Heart right ventricle (tissue), 16 donors: ENCODE measurements at regions not wholly inside any gene's neighbourhood (a gene's known extent, or its start where the extent isn't known, plus 50 kb on each side); places are given as distances from the start of the nearest gene placed in this dataset.

Source experiments
- ATAC-seq, 8 donors: fragments of 200-7000 bp; cut with Tn5 transposase; one replicate each; pipeline ENCODE4 v1.9.1; 2020; ENCODE audit warnings: mild to moderate bottlenecking in 8 of 8, moderate library complexity in 8 of 8, moderate number of reproducible peaks in 1 of 8
- DNase-seq, 2 donors: peaks; one replicate each; pipeline ENCODE4 v3.0.0-alpha.2; 2020
- H3K27ac ChIP-seq, 10 donors: fragments of 200-600 bp; sonication (generic) in 2 of 10; one replicate each; pipeline versions ENCODE4 v1.5.0 to v1.8.0; 2020 to 2022; ENCODE audit warnings: mild to moderate bottlenecking in 3 of 10
- H3K27me3 ChIP-seq, 7 donors: fragments of 200-600 bp; one replicate each; pipeline ENCODE4 v1.8.0; 2021 to 2022; ENCODE audit warnings: mild to moderate bottlenecking in 2 of 7
- H3K36me3 ChIP-seq, 9 donors: fragments of 200-600 bp; sonication (generic) in 1 of 9; one replicate each; pipeline versions ENCODE4 v1.5.0 to v1.8.0; 2020 to 2022; ENCODE audit warnings: mild to moderate bottlenecking in 2 of 9
- H3K4me1 ChIP-seq, 9 donors: fragments of 200-600 bp; sonication (generic) in 1 of 9; one replicate each; pipeline versions ENCODE4 v1.5.0 to v1.8.0; 2020 to 2022; ENCODE audit warnings: mild to moderate bottlenecking in 4 of 9
- H3K4me3 ChIP-seq, 10 donors: fragments of 200-600 bp; sonication (generic) in 2 of 10; one replicate each; pipeline versions ENCODE4 v1.5.0 to v1.8.0; 2020 to 2022; ENCODE audit warnings: mild to moderate bottlenecking in 7 of 10, moderate library complexity in 2 of 10
- H3K9me3 ChIP-seq, 11 donors: fragments of 200-600 bp in 10 of 11; sonication (generic) in 2 of 11; one replicate each; pipeline versions ENCODE4 v1.5.0 to v1.8.0; 2013 to 2022; ENCODE audit warnings: mild to moderate bottlenecking in 2 of 11, control low read depth in 1 of 11, moderate library complexity in 1 of 11
- WGBS, 2 donors: extraction: QIAGEN DNeasy Blood & Tissue Kit; methylation state at CpG; one replicate each; pipeline ENCODE4 v1.1.7; 2013; ENCODE audit warnings: inconsistent platforms in 1 of 2; 5-methylcytosine and 5-hydroxymethylcytosine counted together
- intact Hi-C, 10 donors: fragments of 100-400 bp; cut with DNase I; formaldehyde crosslinking; loops; one replicate each; pipeline versions ENCODE4 v1.11.1 to v1.14.2; 2022
- TF ChIP-seq, protein P1 (sequence below), 9 donors: fragments of 200-600 bp; sonication (generic) in 2 of 9; IDR thresholded peaks; one replicate each; pipeline versions ENCODE4 v1.5.0 to v1.8.0; 2021 to 2022; ENCODE audit warnings: antibody characterized with exemption in 9 of 9, mild to moderate bottlenecking in 5 of 9, moderate library complexity in 1 of 9
- donor health status: Arrhythmogenic right ventricular cardiomyopathy.
- donor health status: ischemic (EF 13 %, LVEDD 7.1; RV severe dilation, severe dysfunction).
- donor health status: healthy with polysubstance abuse.
- donor health status: DM: no; HTN: yes; CAD: no.
- donor health status: DM: no; HTN: no; CAD: no.
- donor health status: ischemic (EF 25% LVEDD 6.9; RV normal size, moderate dysfunction).
- donor health status: ischemic (EF 25% LVEDD 5.7; RV mildly dilated, moderate dysfunction).
- donor health status: healthy.
- donor health status: DM: yes; HTN: yes; CAD: no.
- donor health status: Ischemic cardiomyopathy.
- donor health status: ischemic (EF 35%, LVEDD 5.7; RV mildly dilated, moderate dysfunction).
- donor health status: nonischemic (EF 11% LVEDD 7.7; RV severe dilation, severe dysfunction).
- donor health status: DM: yes; HTN: yes; CAD: no.
- donor health status: PGD.
- donor health status: ischemic (EF 29% LVEDD 5.4; RV normal size, mild dysfunction).
- donor health status: nonischemic (EF 23%, LVEDD 6.1; RV moderate dilation, normal function).

GRCh38 chr5:96232602-96233001 is 200.4 kb downstream of the PCSK1 start:
- Histone ChIP-seq H3K4me3 (no peak overlapping the region), H3K36me3 (no peaks in the 10 kb centered on the region), H3K27me3 (no peaks in the 10 kb centered on the region), H3K9me3 (peaks cover 0 to 16% (median 7%) of the 10 kb centered on the region in 11 donors), H3K27ac (no peak overlapping the region), H3K4me1 (peaks cover 0 to 27% (median 22%) of the 10 kb centered on the region in 9 donors)
- TF ChIP-seq, protein P1, sequence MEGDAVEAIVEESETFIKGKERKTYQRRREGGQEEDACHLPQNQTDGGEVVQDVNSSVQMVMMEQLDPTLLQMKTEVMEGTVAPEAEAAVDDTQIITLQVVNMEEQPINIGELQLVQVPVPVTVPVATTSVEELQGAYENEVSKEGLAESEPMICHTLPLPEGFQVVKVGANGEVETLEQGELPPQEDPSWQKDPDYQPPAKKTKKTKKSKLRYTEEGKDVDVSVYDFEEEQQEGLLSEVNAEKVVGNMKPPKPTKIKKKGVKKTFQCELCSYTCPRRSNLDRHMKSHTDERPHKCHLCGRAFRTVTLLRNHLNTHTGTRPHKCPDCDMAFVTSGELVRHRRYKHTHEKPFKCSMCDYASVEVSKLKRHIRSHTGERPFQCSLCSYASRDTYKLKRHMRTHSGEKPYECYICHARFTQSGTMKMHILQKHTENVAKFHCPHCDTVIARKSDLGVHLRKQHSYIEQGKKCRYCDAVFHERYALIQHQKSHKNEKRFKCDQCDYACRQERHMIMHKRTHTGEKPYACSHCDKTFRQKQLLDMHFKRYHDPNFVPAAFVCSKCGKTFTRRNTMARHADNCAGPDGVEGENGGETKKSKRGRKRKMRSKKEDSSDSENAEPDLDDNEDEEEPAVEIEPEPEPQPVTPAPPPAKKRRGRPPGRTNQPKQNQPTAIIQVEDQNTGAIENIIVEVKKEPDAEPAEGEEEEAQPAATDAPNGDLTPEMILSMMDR (IDR thresholded peaks at IDR 0.05) = no peak
- DNase-seq (no peak), ATAC-seq (no peak)
- intact Hi-C loops = loop anchor here in 2 of 10 donors (10.0 kb wide), 2 partner anchors 268 to 378 kb away; partner anchors contain the start of gene ELL2 (in 1 of the 2)

GRCh38 chr5:96229188-96229587 is 203.9 kb downstream of the PCSK1 start:
- Histone ChIP-seq H3K27me3 (no peaks in the 10 kb centered on the region), H3K36me3 (no peaks in the 10 kb centered on the region), H3K4me1 (peaks cover 0 to 16% (median 8%) of the 10 kb centered on the region in 9 donors), H3K9me3 (peaks cover 0 to 16% (median 7%) of the 10 kb centered on the region in 11 donors), H3K27ac (no peak overlapping the region), H3K4me3 (no peak overlapping the region)
- TF ChIP-seq, protein P1 (IDR thresholded peaks at IDR 0.05) = no peak
- ATAC-seq (no peak), DNase-seq (no peak)
- 84 to 89% methylated on average over 3 of the region's 3 CpGs for WGBS, 2 donors
- intact Hi-C loops = loop anchor here in 1 of 10 donors (10.0 kb wide), 1 partner anchor 264 kb away; the partner anchor contains the start of gene ELL2

DNA sequence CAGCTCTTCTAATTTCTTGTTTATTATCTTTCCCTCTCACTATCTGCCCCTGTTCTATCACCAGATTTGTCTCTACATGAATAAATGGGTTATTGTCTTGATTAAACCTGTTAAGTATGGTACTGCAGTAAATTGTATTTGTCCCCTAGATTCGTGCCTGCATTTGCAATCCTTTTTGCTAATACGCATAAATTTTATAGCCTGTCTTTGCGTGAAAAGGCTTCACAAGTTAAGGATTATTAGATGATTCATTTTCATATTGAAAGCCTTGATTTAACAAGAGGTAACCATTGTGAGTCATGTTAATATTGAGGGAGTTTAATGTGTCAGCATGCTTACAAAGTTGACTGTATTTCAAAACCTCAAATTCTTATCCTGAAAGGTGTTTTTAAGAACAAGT is 204.6 kb downstream of the PCSK1 start:
- WGBS, 2 donors = 90 to 96% methylated on average over 3 of the region's 3 CpGs
- Histone ChIP-seq H3K4me1 (peaks cover 0 to 12% (median 4%) of the 10 kb centered on the region in 9 donors), H3K27me3 (no peaks in the 10 kb centered on the region), H3K27ac (no peak overlapping the region), H3K4me3 (no peak overlapping the region), H3K36me3 (no peaks in the 10 kb centered on the region), H3K9me3 (peaks cover 0 to 16% (median 7%) of the 10 kb centered on the region in 11 donors)
- intact Hi-C loops = loop anchor here in 1 of 10 donors (10.0 kb wide), 1 partner anchor 264 kb away; the partner anchor contains the start of gene ELL2
- TF ChIP-seq, protein P1 (IDR thresholded peaks at IDR 0.05) = no peak
- no peak for DNase-seq
- ATAC-seq = no peak

GRCh38 chr5:96227957-96228356 is 205.1 kb downstream of the PCSK1 start:
- TF ChIP-seq, protein P1 (IDR thresholded peaks at IDR 0.05) = no peak
- H3K27ac ChIP-seq = no peak overlapping the region
- 89 to 91% methylated on average over 4 of the region's 4 CpGs for WGBS, 2 donors

More at GRCh38 chr5:96227957-96228356, 205.1 kb downstream of the PCSK1 start:
- no peaks in the 10 kb centered on the region for H3K27me3 ChIP-seq
- H3K4me3 ChIP-seq = no peak overlapping the region
- H3K4me1 ChIP-seq = peaks cover 0 to 12% (median 4%) of the 10 kb centered on the region in 9 donors
- ATAC-seq (no peak), DNase-seq (no peak)
- intact Hi-C loops = loop anchor here in 1 of 10 donors (10.0 kb wide), 1 partner anchor 263 kb away; the partner anchor contains the start of gene ELL2
- peaks cover 0 to 14% (median 7%) of the 10 kb centered on the region in 11 donors for H3K9me3 ChIP-seq
- no peaks in the 10 kb centered on the region for H3K36me3 ChIP-seq
